ENCODE measurements at regions not wholly inside any gene's neighbourhood (a gene's known extent, or its start where the extent isn't known, plus 50 kb on each side); places are given as distances from the start of the nearest gene placed in this dataset.

DNA sequence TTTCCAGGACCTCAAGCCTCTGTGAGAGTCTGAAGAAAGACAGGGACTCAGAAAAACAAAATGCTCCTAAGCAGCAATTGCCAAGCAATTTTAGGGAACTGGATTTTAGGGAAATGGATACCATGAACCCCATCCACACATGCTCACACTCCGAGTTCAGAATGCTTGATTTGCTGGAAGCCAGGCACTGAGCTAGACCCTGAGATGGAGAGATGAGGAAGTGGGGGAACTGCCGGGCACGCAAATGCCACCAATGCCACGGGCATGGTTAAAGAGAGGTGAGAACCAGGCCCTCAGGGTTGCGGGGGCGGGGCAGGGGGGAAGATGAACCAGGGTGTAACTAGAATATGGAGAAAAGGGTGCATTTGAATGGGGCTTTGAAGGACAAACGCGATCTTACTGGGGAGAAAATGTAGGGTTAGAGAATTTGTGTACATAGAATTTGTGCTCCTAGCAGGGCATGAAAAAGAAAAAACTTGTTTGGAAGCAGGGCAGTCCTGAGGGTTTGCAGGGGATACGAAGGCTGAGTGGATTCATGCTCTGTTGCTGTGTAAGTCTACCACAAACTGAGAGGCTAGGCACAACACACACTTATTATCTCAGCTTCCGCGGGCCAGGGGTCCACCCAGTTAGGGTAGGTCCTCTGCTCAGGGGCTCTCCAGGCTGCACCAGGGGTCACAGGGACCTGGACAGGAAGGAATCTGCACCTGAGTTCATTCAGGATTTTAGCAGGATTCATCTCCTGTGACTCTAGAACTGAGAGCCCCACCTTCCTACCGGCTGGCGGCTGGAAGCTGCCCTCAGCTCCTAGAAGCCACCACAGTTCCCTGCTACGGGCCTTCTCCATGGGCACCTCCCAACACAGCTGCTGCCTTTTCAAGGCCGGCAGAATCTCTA is 108.0 kb downstream of the SNX5 start:
- in situ Hi-C loops (cut with HindIII; ENCODE audit: low pct_ligation_motif_present, low pct_unique_long_range_greater_than_20kb, low sequenced_read_pairs), result no loop called here
- no peak for DNase-seq

DNA sequence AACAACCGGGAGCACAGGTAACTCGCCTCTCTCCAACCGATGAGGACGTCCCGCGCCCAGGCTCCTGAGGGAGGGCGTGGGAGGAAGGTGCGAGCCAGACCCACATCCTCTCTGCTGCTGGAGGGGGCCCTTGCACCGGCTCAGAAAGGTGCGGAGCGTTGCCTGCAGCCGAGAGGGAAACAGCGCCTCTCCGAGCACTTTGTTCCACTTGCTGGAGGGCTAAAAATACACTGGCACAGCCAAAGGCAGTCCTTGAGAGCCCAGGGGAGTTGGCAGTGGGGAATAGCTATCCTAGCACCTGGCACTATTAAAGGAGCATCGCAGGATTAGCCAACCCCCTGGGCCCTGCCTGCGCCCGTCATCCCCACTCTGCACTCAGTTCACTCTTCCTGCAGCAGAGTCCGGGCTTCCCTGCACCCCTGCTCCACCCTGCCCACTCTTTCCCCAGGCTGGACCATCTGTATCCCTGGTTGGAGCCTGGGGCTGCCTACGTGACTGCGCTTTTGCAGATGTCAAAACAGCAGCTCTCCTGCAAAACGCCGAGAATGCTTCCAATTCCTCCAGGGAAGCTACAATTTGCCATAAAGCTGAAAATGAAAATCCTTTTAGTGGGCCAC is 108.9 kb downstream of the SNX5 start:
- DNase-seq, result no peak
- in situ Hi-C loops (cut with HindIII; ENCODE audit: low pct_ligation_motif_present, low pct_unique_long_range_greater_than_20kb, low sequenced_read_pairs), result no loop called here

DNA sequence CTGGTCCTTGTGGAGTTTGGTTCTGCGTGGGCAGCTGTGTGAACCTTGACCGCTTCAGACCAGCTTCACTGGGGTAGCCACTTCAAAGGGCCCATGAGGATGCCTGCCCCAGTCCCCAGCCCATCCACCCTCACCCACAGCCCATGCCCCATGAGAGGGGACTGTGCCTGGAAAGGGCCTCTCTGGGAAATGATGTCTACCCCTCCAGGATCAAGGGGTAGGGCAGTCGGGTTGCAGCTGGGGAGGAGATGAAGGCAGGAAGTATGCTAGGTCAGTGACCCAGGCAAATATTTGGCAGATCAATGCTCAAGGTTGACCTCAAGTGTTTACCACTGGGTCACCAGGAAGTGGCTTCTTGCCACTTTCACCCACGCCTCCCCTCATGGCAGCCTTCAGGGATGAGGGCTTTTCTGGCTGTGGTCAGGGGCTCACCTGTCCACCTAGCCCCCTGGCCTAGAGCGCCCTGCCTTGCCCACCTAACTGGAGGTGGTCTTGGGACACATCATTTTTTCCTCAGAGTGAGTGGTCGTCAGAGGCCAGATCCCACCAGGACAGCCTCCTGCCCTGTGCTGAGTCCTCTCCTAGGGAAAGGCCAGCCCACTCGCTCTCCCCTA is 109.5 kb downstream of the SNX5 start:
- DNase-seq, result no peak
- in situ Hi-C loops (cut with HindIII; ENCODE audit: low pct_ligation_motif_present, low pct_unique_long_range_greater_than_20kb, low sequenced_read_pairs), result no loop called here

DNA sequence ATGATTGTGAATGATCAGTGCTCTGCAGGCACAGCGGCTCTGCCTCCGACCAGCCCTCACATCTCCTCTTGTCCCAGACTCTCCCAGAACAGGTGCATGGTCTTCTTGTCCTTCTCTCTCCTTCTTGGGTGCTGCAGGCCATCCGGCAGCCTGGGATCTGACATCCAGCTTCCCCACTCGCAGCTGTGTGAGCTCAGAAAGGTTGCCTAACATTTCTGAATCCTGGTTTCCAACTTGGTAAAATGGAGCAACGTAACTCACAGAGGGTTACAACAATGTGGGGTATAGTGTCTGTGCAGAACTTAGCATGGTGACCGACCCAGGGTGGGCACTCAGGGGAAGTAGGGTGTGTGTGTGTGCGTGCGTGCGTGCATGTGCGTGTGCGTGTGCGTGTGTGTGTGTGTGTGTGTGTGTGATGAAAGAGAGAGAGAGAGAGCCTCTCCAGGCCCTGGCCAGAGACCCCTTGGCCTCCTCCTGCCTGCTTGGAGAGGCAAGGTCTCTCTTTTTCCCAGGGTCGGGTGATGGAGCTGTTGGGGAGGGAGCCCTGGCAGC is 110.1 kb downstream of the SNX5 start:
- DNase-seq, result no peak
- in situ Hi-C loops (cut with HindIII; ENCODE audit: low pct_ligation_motif_present, low pct_unique_long_range_greater_than_20kb, low sequenced_read_pairs), result no loop called here

DNA sequence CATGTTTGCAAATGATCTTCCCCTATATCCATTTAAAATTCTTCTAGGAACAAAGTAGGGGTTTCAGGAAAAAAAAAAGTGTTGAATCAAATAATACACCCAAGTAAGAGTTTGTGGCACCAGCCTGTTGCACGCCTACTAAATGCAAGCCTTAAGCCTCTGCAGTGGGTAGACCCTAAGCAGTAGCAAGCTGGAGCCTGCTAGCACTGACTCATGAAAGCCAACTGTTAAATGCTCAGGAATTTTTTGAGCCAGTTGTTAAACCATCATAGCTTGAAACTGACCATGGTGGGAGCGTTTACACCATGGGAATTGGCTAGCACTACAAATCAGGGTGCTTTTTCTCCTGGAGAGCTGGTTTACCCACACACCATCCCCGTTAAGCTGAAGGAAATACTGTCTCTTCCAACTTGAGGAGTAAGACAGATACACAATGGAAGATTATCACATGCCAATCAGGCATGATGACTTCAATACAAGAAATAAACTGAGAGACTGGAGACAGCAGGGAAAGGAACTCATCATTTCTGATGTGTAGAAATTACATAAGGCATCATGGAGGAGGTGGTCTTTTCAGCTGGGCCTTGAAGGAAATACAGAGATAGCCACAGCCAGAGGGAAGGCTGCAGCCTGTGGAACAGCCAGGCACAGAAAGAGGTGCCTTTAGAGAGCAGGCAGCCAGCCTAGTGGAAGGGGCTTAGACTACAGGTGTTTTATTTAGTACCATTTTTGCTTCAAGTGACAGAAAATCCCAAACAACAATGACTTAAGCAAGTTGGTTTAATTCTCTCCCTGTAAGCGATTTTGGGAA is 110.8 kb downstream of the SNX5 start:
- in situ Hi-C loops (cut with HindIII; ENCODE audit: low pct_ligation_motif_present, low pct_unique_long_range_greater_than_20kb, low sequenced_read_pairs), result no loop called here
- no peak for DNase-seq

DNA sequence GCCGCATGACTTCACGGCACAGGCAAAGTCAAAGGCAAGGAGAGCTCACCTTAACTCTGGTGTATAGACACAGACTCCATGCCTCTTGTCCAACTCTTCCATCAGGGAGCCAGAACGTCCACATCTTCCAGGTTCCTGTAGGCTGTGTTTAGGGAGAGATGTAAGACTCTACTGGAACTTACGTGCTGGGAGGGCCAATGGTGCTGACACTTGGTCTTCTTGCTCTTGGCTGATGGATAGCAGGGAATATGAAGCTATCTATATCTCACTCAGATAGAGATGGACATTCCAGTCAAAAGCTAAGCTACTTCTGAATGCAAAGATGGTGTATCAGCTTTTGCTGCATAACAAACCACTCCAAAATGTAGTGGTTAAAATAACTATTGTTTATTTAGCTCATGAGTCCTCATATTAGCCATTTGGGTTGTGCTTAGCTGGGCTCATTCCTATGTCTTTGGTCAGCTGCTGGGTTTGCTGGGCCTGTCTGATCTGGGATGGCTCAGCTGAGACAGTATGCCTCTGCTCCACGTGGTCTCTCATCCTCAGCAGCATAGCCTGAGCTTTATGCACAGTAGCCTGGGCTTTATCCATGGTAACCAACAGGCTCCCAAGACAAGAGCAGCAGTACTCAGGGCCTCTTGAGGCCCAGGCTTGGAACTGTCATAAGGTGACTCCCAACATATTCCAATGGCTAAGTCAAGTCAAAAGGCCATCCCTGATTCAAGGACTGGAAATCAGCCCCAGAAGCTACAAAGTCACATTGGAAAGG is 111.6 kb downstream of the SNX5 start:
- in situ Hi-C loops (cut with HindIII; ENCODE audit: low pct_ligation_motif_present, low pct_unique_long_range_greater_than_20kb, low sequenced_read_pairs), result no loop called here
- no peak for DNase-seq

DNA sequence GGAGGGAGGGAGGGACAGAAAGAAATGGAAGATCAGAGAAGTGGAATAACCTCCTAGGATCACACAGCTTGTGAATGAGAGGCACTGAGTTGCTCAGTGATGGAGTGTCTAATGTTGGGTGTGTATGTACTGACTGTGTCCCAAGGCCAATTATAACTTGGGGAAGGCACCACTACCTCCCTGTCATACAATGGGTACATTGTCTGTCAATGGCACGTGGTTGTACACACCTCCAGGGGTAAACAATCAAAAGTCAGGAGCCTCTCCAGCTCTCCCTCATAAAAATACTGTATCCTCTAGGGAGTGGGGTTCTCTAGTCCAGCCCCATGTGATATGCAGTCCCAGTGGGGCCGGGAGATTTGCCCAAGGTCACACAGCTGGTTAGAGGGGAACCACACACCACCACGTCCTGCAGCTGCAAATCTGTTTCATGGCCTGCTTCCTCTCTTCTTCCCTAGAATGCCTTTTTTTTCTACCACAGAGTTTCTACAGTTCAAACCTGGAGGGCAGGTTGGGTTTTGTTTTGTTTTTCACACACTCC is 112.5 kb downstream of the SNX5 start:
- in situ Hi-C loops (cut with HindIII; ENCODE audit: low pct_ligation_motif_present, low pct_unique_long_range_greater_than_20kb, low sequenced_read_pairs), result no loop called here
- DNase-seq, result no peak

DNA sequence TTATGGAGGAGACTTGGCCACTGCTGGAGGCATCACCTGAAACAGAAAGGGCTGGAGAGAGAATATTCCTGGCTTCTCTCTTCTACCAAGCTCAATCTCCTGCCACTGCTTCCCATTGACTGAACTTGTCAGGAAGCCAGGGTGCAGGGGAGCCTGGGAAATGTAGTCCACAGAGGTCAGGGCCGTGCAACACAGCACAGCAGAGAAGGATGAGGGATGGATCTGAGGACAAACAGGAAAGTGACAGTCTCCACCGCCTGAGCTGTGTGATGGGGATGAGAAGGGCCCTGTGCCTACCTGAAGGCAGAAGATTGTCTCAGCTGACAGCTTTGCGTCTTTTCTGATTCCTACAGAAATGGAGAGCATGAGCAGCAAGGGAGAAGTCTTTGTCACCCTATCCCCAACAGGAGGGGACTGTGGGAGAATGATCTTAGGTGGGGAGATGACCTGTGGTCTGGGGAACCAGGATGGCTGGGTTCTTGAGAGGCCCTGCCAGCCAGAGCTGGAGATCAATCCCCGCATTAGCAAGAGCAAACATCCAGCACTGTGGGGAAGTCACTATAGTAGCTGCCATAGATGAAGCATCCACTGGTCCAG is 114.2 kb downstream of the SNX5 start:
- DNase-seq, result no peak

DNA sequence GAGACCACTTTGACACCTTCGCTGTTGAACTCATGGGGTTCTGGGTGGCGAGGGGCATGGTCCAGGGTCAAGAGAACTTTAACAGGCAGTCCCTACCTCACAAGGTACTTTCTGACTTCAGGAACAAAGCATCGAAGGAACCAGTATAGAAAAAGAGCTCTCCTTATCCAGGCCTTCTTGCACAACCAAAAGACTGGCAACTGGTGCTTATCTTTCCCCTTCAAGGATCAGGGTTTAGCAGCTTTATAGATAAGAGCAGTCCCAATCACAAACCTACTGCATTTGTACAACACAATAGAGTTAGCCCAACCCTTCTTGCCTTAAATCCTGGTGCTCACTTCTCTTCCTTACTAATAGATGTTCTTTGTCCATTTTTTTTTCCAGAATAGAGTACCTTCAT is 116.3 kb downstream of the SNX5 start:
- DNase-seq, result no peak
- in situ Hi-C loops (cut with HindIII; ENCODE audit: low pct_ligation_motif_present, low pct_unique_long_range_greater_than_20kb, low sequenced_read_pairs), result no loop called here

More for the DNA sequence above, 114.2 kb downstream of the SNX5 start:
- in situ Hi-C loops (cut with HindIII; ENCODE audit: low pct_ligation_motif_present, low pct_unique_long_range_greater_than_20kb, low sequenced_read_pairs), result no loop called here

DNA sequence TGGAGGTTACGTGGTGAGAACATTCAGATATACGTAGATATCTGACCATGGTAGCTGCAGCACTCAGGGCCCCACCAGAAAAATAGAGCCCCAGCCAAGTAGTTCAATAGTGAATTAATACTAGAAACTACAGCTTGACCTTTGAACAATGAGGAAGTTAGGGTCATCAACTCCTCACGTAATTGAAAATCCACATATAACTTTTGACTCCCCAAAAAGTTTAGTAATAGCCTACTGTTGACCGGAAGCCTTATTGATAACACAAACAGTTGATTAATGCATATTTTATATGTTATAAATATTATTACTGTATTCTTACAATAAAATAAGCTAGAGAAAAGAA is 117.9 kb downstream of the SNX5 start:
- in situ Hi-C loops (cut with HindIII; ENCODE audit: low pct_ligation_motif_present, low pct_unique_long_range_greater_than_20kb, low sequenced_read_pairs), result no loop called here
- no peak for DNase-seq

DNA sequence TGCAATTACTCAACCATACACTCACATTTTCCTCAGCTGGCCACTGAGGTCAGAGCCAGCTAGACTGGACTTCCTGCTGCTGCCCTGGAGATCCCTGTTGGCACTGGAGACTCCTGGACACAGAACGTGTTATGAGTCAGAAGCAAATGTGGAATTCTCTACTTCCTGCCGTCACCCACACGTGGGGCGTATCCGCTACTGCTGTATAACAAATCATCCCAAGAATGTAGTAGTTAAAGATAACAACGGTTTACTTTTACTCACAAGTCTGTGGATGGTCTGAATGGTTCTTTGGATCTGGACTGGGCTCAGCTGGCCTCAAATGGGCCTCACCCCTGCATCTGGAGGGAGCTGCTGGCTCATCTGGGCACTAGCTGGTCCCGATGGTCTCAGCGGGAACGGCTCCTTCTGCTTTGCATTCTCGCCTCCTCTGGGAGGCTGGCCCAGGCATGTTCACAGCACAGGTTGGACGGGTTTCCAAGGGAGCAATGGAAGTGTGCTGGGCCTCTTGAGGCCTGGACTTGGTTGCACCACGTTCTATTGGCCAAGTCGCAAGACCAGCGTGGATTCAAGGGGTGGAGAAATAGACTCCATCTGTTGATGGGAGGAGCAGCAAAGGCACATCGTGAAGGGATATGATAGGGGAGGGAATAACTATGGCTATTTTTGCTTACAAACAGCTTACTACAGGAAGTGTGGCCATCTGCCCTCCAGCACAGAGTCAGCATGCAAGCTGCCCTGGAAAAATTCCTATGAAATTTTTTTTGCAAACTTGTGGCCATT is 118.5 kb downstream of the SNX5 start:
- peak; percentile 10 for DNase-seq
- in situ Hi-C loops (cut with HindIII; ENCODE audit: low pct_ligation_motif_present, low pct_unique_long_range_greater_than_20kb, low sequenced_read_pairs), result no loop called here

DNA sequence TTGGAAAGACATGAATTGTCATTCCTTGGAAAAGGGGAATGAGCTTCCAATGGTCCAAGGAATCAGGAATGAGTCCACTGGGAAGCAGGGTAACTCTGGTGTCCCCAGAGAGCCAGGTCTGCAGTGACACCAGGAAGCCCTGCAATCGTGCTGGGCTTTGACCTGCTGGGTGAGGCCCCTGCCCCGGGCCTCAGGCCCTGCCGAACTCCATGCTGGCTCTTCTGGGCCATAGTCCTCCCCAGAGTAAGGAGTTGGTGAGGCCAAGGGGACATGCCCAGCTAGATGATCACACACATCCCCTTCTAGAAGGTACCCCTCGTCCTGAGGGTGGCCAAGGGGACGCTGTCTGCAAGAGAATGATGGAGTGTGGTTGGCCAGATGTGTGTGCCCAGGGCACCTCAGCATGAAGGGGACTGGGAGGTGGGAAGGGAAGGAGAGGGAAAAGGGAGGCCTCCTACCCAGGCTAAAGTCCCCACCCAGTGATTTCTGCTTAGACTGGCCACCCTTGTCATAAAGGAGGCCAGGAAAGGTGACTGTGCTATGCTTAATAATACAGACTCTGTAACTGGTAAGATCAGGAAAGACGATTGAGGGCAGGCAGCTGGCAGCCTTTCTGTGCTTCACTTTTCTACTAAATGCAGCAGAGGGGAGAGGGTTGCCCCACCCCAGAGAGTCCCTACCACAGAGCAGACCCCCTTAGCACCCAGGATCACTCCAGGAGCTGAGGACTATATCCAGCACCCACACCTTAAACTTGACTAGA is 119.3 kb downstream of the SNX5 start:
- in situ Hi-C loops (cut with HindIII; ENCODE audit: low pct_ligation_motif_present, low pct_unique_long_range_greater_than_20kb, low sequenced_read_pairs), result no loop called here
- no peak for DNase-seq

DNA sequence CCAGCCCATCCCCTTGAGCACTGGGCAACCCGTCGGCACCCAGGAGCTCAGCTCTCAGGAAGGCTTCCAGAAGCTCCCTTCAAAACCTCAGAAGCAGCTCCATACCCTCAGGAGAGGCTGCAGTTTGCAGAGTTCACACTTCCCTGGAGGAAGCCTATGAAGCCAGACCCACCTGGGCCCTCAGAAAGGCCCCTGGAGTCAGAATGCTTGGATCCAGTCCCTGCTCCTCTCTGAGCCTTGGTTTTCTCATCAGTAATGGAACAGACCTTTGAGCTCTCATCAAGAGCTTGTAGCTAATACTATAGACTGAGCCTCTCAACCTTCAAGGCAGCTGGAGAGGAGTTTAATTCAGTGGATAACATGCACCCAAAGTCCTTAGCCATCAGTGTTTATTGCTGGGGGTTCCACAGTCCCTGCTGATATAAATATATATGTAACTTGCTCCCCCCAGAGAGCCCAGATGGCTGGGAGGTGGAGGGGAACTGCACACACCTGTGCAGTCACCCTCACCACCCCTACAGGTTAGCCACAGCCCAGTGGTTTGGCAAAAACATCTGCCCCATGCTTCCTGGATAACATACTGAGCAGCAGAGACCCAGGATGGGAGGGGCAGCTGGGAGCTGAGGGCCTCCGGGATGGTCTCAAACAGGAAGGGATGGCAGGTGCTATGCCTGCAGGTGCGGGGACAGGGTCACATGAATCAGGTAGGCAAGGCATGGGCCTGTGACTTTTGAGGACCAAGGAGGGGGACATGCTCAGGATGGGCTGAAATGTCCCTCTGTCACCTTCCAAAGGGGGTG is 120.1 kb downstream of the SNX5 start:
- DNase-seq, result no peak
- in situ Hi-C loops (cut with HindIII; ENCODE audit: low pct_ligation_motif_present, low pct_unique_long_range_greater_than_20kb, low sequenced_read_pairs), result no loop called here

DNA sequence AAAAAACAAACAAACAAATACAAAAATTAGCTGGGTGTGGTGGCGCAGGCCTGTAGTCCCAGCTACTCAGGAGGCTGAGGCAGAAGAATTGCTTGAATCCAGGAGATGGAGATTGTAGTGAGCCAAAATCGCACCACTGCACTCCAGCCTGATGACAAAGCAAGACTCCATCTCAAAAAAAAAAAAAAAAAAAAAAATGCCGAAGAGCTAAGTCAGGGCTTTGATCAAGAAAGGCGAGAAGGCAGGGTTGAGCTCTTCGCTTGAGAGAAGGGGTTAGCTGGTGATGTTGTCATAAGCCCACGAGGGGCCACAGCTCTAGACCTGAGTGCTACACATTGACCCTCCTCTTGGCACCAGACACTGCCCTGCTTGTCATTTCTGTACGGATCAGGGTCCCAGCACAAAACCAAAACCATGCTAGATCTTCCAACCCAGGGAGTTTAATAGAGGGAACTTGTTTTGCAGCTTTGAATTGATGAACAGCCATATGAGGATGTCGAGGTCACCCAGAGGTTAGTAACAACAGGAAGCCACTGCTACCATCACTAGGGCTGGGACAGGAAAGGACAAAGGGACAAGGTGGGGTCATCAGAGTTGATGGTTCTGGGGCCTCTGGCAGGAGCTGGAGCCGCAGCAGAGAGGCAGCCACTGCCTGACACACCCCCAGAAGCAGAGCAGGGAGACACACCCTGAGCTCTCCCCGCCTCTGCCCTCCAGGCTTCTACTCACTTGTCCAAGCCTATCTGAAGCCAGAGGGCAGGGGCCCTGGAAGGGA is 122.7 kb downstream of the SNX5 start:
- no peak for DNase-seq
- in situ Hi-C loops (cut with HindIII; ENCODE audit: low pct_ligation_motif_present, low pct_unique_long_range_greater_than_20kb, low sequenced_read_pairs), result no loop called here

Measured in ACHN (cell line).